K562 (cell line): ENCODE measurements at regions not wholly inside any gene's neighbourhood (a gene's known extent, or its start where the extent isn't known, plus 50 kb on each side); places are given as distances from the start of the nearest gene placed in this dataset.

ENCODE experiments used
- ATAC-seq: fragments of 200-7000 bp; cut with Tn5 transposase; 3 replicates; pipeline ENCODE4 v1.9.1; 2020; ENCODE audit warnings: moderate library complexity
- BruUV-seq: library from RNA; stranded (reverse); fragments of 400-500 nt; replicated peaks from 2 replicates; lab custom pipeline; 2021; lab: Mats Ljungman, UMichigan
- CTCF ChIA-PET: fragments of 300-600 bp; formaldehyde crosslinking; extraction: SDS; loops from one replicate; lab custom pipeline; 2021; ENCODE audit warnings: low intra/inter-chr PET ratio; lab: Yijun Ruan, JAX
- POLR2A ChIA-PET: fragments of 300-600, 350-650 bp; sonication (Branson Sonifier 250); formaldehyde crosslinking; extraction: SDS; loops from one replicate; lab custom pipeline; 2021; ENCODE audit warnings: antibody characterized with exemption, inconsistent platforms; lab: Yijun Ruan, JAX
- DNase-seq, 4 experiments: peaks; one replicate each; pipeline versions ENCODE4 v3.0.0 to v3.0.0-alpha.2; 2011 to 2018; ENCODE audit warnings: low spot score in 3 of 4, mixed read lengths in 3 of 4; ENCODE audit errors: extremely low read depth in 1 of 4
- FAIRE-seq: peaks from 2 replicates; lab custom pipeline; 2011; peaks lifted over from hg19 to GRCh38; lab: Jason Lieb, UNC
- H2AFZ ChIP-seq: 2 replicates; pipeline ENCODE4 v1.6.0; 2011; ENCODE audit warnings: low read depth, low read length, control low read depth, inconsistent platforms
- H3K27ac ChIP-seq: fragments of 200-600 bp; 3 replicates; pipeline ENCODE4 v1.8.0; 2011; ENCODE audit warnings: low read depth, mild to moderate bottlenecking, control low read depth, inconsistent platforms, low read length, moderate library complexity, mixed read lengths; ENCODE audit errors: extremely low read depth
- H3K27me3 ChIP-seq, 2 experiments: fragments of 300-600 bp in 1 of 2; 2 replicates in 1 of 2; 3 replicates in 1 of 2; pipeline versions ENCODE4 v1.6.0 to v1.8.0; 2011; ENCODE audit warnings: inconsistent platforms in 2 of 2, low read length in 2 of 2, mild to moderate bottlenecking in 1 of 2, mixed read lengths in 1 of 2, moderate library complexity in 1 of 2; ENCODE audit not compliant: control insufficient read depth in 2 of 2, insufficient read depth in 2 of 2
- H3K36me3 ChIP-seq: fragments of 300-600 bp; 3 replicates; pipeline ENCODE4 v1.8.0; 2011; ENCODE audit warnings: mild to moderate bottlenecking, low read length, inconsistent platforms; ENCODE audit not compliant: control insufficient read depth, insufficient read depth
- H3K4me1 ChIP-seq, 2 experiments: fragments of 200-600 bp in 1 of 2; replicated peaks in 1 of 2; 2 replicates in 1 of 2; 3 replicates in 1 of 2; pipeline versions ENCODE4 v1.5.1 to v1.8.0; 2011; ENCODE audit warnings: inconsistent platforms in 2 of 2, low read length in 2 of 2, mild to moderate bottlenecking in 1 of 2, mixed read lengths in 1 of 2, moderate library complexity in 1 of 2; ENCODE audit not compliant: control insufficient read depth in 2 of 2, insufficient read depth in 2 of 2
- H3K4me2 ChIP-seq: 2 replicates; pipeline ENCODE4 v1.6.1; 2011; ENCODE audit warnings: low read length, control low read depth, inconsistent platforms, mixed read lengths; ENCODE audit not compliant: insufficient read depth
- H3K4me3 ChIP-seq: fragments of 200-600 bp; sonication (generic), shearing (Covaris generic); 2 replicates; pipeline ENCODE4 v1.5.1; 2016; ENCODE audit warnings: control low read depth, inconsistent platforms
- H3K79me2 ChIP-seq: fragments of 200-600 bp; 3 replicates; pipeline ENCODE4 v1.8.0; 2011; ENCODE audit warnings: low read length, inconsistent platforms; ENCODE audit not compliant: control insufficient read depth, insufficient read depth
- H3K9ac ChIP-seq, 2 experiments: 2 replicates each; pipeline versions ENCODE4 v1.6.0 to v1.6.1; 2011; ENCODE audit warnings: low read depth in 2 of 2, low read length in 2 of 2, control low read depth in 1 of 2, inconsistent platforms in 1 of 2, mild to moderate bottlenecking in 1 of 2, mixed read lengths in 1 of 2; ENCODE audit not compliant: insufficient read depth in 1 of 2
- H3K9me1 ChIP-seq: one replicate; pipeline ENCODE4 v1.6.0; 2011; ENCODE audit warnings: inconsistent platforms, mild to moderate bottlenecking, low read length, moderate library complexity; ENCODE audit not compliant: control insufficient read depth, insufficient read depth
- H3K9me3 ChIP-seq: replicated peaks from 2 replicates; pipeline ENCODE4 v1.5.1; 2011; ENCODE audit warnings: low read depth, low read length, inconsistent platforms; ENCODE audit not compliant: control insufficient read depth, insufficient read depth
- H4K20me1 ChIP-seq: replicated peaks from 2 replicates; pipeline ENCODE4 v1.6.1; 2011; ENCODE audit warnings: low read length, inconsistent platforms, mixed read lengths; ENCODE audit not compliant: control insufficient read depth, insufficient read depth
- DACH1 ChIP-seq: fragments of 450-650 bp; IDR thresholded peaks from 2 replicates; pipeline ENCODE4 v1.6.1; 2018; ENCODE audit not compliant: partially characterized antibody
- ELF1 ChIP-seq: fragments of 200-800 bp; sonication (Bioruptor generic); IDR thresholded peaks from 2 replicates; pipeline ENCODE4 v1.6.1; 2016; ENCODE audit warnings: missing genetic modification characterization, missing compliant biosample characterization
- EWSR1 ChIP-seq: fragments of 450-650 bp; IDR thresholded peaks from 2 replicates; pipeline ENCODE4 v1.6.1; 2018; ENCODE audit warnings: borderline replicate concordance, mild to moderate bottlenecking, low read depth, moderate library complexity; ENCODE audit not compliant: partially characterized antibody
- FOXK2 ChIP-seq, 2 experiments: fragments of 450-650 bp; IDR thresholded peaks in 1 of 2; conservative IDR thresholded peaks in 1 of 2; 2 replicates each; pipeline ENCODE4 v1.6.1; 2016; ENCODE audit warnings: low read depth in 2 of 2, mild to moderate bottlenecking in 1 of 2
- MTA1 ChIP-seq: fragments of 450-650 bp; IDR thresholded peaks from 2 replicates; pipeline ENCODE4 v1.6.1; 2017; ENCODE audit warnings: borderline replicate concordance
- NFYB ChIP-seq: IDR thresholded peaks from 2 replicates; pipeline ENCODE4 v1.6.1; 2011; ENCODE audit warnings: mild to moderate bottlenecking, moderate library complexity; ENCODE audit not compliant: insufficient read length; ENCODE audit errors: extremely low read depth
- RBFOX2 ChIP-seq: fragments of 200-400 bp; formaldehyde crosslinking; IDR thresholded peaks from 2 replicates; pipeline ENCODE4 v1.6.1; 2017; ENCODE audit warnings: low read depth, mild to moderate bottlenecking, low read length, moderate library complexity
- ZNF79 ChIP-seq: fragments of 250-450 bp; sonication (Bioruptor Pico); IDR thresholded peaks from 2 replicates; pipeline ENCODE4 v1.4.0; 2020; ENCODE audit warnings: low read depth, mild to moderate bottlenecking, moderate library complexity
- WGBS: fragments of 100-300 bp; shearing (Covaris generic); methylation state at CpG from one replicate; pipeline ENCODE4 v1.1.6; 2016; ENCODE audit warnings: low coverage, mixed read lengths; ENCODE audit not compliant: insufficient coverage; ENCODE audit errors: missing lambda C conversion rate; 5-methylcytosine and 5-hydroxymethylcytosine counted together
- in situ Hi-C: fragments of 300-500 bp; cut with MboI; formaldehyde crosslinking; loops from 4 replicates; pipeline ENCODE4 v1.15.0; 2018; ENCODE audit warnings: inconsistent platforms, mixed read lengths
- intact Hi-C: fragments of 100-400 bp; cut with micrococcal nuclease; formaldehyde crosslinking; loops from 2 replicates; pipeline ENCODE4 v1.14.2; 2022
- TF ChIP-seq, protein P1 (sequence below): sonication (generic); formaldehyde crosslinking; IDR thresholded peaks from 2 replicates; pipeline ENCODE4 v1.8.0; 2023; ENCODE audit warnings: mild to moderate bottlenecking, missing genetic modification reagents
- TF ChIP-seq, protein P2 (sequence below): IDR thresholded peaks from 2 replicates; pipeline ENCODE4 v1.6.1; 2012; ENCODE audit warnings: low read depth, low read length, improper control_type of control experiment, borderline replicate concordance
- TF ChIP-seq, protein P3 (sequence below), 3 experiments: IDR thresholded peaks in 2 of 3; conservative IDR thresholded peaks in 1 of 3; 2 replicates each; pipeline ENCODE4 v1.5.1; 2011 to 2012; ENCODE audit warnings: low read length in 3 of 3, mild to moderate bottlenecking in 3 of 3, control low read depth in 2 of 3, improper control_type of control experiment in 1 of 3, inconsistent platforms in 1 of 3, low read depth in 1 of 3, mixed read lengths in 1 of 3, moderate library complexity in 1 of 3; ENCODE audit not compliant: insufficient read depth in 2 of 3
- TF ChIP-seq, protein P4 (sequence below): sonication (generic); formaldehyde crosslinking; IDR thresholded peaks from 2 replicates; pipeline ENCODE4 v1.8.1; 2023; ENCODE audit warnings: mild to moderate bottlenecking, missing genetic modification reagents

DNA sequence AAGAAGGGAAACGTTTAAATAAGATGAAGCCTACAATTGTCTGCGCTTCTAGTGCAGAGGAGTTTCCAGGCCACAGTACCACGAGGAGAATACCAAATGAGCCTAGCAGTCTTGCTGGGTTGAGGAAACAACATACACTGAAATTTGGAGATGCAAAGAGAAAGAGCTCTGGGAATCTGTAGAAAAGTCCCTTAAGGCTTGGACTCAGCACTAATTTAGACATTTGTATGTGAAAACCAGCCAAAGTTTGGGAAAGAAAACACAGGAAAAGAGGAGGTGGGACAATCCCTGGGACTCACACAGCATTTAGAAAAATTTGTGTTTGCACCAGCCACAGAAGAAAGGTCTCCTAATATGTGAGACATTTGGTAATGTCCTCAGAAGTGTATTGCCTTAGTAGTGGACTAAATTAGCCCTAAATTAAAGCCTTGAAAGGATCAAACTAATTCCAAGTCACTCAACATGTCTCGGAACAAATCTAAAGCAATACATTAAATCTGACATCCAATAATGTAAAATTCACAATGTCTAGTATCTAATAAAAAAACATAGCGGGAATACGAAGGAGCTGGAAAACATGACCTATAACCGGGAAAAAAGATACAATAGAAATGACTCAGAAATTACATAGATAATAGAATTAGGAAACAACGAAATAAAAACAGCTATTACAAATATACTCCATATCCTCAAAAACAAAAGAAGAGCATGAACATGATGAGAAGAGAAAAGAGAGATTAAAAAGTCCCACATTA is 187.1 kb upstream of the NAMPT start (continued):
- TF ChIP-seq, protein P1, sequence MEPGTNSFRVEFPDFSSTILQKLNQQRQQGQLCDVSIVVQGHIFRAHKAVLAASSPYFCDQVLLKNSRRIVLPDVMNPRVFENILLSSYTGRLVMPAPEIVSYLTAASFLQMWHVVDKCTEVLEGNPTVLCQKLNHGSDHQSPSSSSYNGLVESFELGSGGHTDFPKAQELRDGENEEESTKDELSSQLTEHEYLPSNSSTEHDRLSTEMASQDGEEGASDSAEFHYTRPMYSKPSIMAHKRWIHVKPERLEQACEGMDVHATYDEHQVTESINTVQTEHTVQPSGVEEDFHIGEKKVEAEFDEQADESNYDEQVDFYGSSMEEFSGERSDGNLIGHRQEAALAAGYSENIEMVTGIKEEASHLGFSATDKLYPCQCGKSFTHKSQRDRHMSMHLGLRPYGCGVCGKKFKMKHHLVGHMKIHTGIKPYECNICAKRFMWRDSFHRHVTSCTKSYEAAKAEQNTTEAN (CRISPR knock-in tag) = no peak
- no peak for TF ChIP-seq ELF1 (tag)
- TF ChIP-seq, protein P2, sequence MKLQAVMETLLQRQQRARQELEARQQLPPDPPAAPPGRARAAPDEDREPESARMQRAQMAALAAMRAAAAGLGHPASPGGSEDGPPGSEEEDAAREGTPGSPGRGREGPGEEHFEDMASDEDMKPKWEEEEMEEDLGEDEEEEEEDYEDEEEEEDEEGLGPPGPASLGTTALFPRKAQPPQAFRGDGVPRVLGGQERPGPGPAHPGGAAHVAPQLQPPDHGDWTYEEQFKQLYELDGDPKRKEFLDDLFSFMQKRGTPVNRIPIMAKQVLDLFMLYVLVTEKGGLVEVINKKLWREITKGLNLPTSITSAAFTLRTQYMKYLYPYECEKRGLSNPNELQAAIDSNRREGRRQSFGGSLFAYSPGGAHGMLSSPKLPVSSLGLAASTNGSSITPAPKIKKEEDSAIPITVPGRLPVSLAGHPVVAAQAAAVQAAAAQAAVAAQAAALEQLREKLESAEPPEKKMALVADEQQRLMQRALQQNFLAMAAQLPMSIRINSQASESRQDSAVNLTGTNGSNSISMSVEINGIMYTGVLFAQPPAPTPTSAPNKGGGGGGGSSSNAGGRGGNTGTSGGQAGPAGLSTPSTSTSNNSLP = no peak

DNA sequence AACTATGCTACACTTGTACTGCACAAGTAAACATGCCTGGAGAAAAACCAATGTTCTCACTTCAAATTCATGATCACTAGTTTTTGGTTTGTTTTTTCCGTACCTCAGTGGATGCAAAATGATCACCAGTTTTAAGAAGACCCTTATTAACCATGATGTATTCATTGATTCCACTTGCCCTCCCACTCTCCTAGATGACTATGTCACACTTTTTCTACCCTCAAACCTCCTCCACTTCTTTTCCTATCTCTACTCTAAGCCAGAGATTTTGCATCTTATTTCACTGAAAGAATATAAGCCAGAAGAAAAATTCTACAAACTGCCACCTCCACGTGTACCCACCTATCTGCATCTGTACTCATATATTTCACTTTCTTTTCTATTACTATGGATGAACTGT is 186.2 kb upstream of the NAMPT start:
- H3K79me2 ChIP-seq = no peaks in the 10 kb centered on the region
- no peaks in the 10 kb centered on the region for H3K27me3 ChIP-seq
- in situ Hi-C loops = no loop called here
- CTCF ChIA-PET = no interaction called here
- no peak for ATAC-seq
- H3K9ac ChIP-seq = no peak overlapping the region
- WGBS = 42% methylated on average over 2 of the region's 2 CpGs
- no peaks in the 10 kb centered on the region for H3K9me3 ChIP-seq
- H4K20me1 ChIP-seq = no peaks in the 10 kb centered on the region
- H3K4me3 ChIP-seq = no peak overlapping the region
- FAIRE-seq = no peak
- H3K27ac ChIP-seq = no peak overlapping the region
- DNase-seq = no peak
- H3K4me2 ChIP-seq = no peak overlapping the region
- H3K9me1 ChIP-seq = no peaks in the 10 kb centered on the region
- BruUV-seq = no TSS peak
- no peaks in the 10 kb centered on the region for H3K36me3 ChIP-seq
- intact Hi-C loops = no loop called here
- peaks cover 0 to 3% of the 10 kb centered on the region in 2 experiments; a peak in 1 of 5 replicates for H3K4me1 ChIP-seq
- POLR2A ChIA-PET = no interaction called here
- peak overlapping the region; percentile 66; the same call in 1 of the 2 replicates for H2AFZ ChIP-seq
- TF ChIP-seq NFYB = no peak
- no peak for TF ChIP-seq RBFOX2
- TF ChIP-seq, protein P3, sequence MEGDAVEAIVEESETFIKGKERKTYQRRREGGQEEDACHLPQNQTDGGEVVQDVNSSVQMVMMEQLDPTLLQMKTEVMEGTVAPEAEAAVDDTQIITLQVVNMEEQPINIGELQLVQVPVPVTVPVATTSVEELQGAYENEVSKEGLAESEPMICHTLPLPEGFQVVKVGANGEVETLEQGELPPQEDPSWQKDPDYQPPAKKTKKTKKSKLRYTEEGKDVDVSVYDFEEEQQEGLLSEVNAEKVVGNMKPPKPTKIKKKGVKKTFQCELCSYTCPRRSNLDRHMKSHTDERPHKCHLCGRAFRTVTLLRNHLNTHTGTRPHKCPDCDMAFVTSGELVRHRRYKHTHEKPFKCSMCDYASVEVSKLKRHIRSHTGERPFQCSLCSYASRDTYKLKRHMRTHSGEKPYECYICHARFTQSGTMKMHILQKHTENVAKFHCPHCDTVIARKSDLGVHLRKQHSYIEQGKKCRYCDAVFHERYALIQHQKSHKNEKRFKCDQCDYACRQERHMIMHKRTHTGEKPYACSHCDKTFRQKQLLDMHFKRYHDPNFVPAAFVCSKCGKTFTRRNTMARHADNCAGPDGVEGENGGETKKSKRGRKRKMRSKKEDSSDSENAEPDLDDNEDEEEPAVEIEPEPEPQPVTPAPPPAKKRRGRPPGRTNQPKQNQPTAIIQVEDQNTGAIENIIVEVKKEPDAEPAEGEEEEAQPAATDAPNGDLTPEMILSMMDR (IDR thresholded peaks at IDR 0.05 in 2 of 3, conservative IDR thresholded peaks at IDR 0.05 in 1 of 3; ENCODE audit: insufficient read depth in 2 of 3, low read depth in 1 of 3, low read length in 3 of 3) = no peak
- TF ChIP-seq ZNF79 (CRISPR knock-in tag) = no peak
- TF ChIP-seq EWSR1 = no peak
- TF ChIP-seq FOXK2 (conservative IDR thresholded peaks at IDR 0.05 in 1 of 2, IDR thresholded peaks at IDR 0.05 in 1 of 2; ENCODE audit: low read depth in 2 of 2) = no peak
- no peak for TF ChIP-seq MTA1
- no peak for TF ChIP-seq DACH1
- TF ChIP-seq, protein P4, sequence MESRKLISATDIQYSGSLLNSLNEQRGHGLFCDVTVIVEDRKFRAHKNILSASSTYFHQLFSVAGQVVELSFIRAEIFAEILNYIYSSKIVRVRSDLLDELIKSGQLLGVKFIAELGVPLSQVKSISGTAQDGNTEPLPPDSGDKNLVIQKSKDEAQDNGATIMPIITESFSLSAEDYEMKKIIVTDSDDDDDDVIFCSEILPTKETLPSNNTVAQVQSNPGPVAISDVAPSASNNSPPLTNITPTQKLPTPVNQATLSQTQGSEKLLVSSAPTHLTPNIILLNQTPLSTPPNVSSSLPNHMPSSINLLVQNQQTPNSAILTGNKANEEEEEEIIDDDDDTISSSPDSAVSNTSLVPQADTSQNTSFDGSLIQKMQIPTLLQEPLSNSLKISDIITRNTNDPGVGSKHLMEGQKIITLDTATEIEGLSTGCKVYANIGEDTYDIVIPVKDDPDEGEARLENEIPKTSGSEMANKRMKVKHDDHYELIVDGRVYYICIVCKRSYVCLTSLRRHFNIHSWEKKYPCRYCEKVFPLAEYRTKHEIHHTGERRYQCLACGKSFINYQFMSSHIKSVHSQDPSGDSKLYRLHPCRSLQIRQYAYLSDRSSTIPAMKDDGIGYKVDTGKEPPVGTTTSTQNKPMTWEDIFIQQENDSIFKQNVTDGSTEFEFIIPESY = no peak
